Posterior vena cava (tissue), 2 donors: ENCODE measurements at regions not wholly inside any gene's neighbourhood (a gene's known extent, or its start where the extent isn't known, plus 50 kb on each side); places are given as distances from the start of the nearest gene placed in this dataset.
"Not testable (repeated sequence)": the region's sequence is repeated elsewhere in the genome, so short reads cannot be mapped to it uniquely, and the experiment has no call there.

ENCODE experiments used
- DNase-seq: peaks from one replicate; pipeline ENCODE4 v3.0.0-alpha.2; 2020; ENCODE audit warnings: low spot score
- intact Hi-C, 2 donors: fragments of 100-400 bp; cut with DNase I; formaldehyde crosslinking; loops; one replicate each; pipeline versions ENCODE4 v1.14.1 to v1.14.2; 2022 to 2023
- donor health status: DM: yes; HTN: yes; CAD: no.
- donor health status: DM: yes; HTN: yes; CAD: no.

DNA sequence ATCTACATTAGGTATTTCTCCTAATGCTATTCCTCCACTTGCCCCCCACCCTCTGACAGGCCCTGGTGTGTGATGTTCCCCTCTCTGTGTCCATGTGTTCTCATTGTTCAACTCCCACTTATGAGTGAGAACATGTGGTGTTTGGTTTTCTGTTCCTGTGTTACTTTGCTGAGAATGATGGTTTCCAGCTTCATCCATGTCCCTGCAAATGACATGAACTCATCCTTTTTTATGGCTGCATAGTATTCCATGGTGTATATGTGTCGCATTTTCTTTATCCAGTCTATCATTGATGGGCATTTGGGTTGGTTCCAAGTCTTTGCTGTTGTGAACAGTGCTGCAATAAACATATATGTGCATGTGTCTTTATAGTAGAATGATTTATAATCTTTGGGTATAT lies 50.6 kb upstream of the GRHL3 start:
- intact Hi-C loops, DNase-seq: not testable (repeated sequence)

DNA sequence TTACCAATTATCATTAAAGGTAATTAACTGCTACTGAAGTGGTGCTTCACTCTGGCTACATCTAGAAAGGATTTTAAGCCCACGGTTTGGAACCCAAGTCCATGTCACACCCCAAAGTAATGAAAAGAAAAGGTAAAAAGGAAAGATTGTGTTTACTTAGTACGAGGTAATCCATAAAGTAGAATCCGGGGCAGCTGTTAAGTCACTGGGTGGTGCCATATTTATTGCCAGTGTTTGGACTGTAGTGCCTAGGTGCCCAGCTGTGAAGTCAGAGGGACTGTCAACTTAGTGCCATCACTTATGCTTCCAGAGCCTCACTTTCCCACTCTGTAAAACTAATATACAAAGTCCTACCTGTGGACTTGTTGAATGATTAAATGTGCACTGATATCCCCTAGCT lies 52.2 kb upstream of the GRHL3 start:
- DNase-seq, result no peak
- intact Hi-C loops, result no loop called here

DNA sequence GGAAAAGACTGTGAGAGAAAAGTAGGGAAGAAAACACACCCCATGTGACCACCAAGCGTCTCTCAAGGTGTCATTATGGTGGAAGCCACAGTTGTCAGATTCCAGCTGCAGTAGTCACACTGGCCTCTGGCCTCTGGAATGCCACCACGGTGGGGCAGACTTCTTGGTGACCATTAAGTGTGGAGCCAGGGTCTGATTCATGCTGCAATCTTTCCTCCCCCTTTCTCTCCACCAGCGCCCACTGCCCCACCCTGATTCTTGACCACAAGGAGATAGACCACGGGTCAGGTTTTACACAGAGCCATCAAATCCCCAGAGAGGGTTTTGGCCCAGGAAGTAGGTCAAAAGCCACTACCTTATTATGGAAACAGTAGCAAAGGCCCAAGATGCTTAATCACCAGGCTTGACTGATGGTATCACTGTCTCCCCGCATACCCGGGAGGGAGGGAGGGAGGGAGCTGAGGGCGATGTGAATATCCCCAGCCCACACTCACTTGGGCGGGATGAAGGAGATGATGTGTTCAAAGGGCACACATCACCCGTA lies 52.7 kb upstream of the GRHL3 start:
- DNase-seq, result no peak
- intact Hi-C loops, result no loop called here

DNA sequence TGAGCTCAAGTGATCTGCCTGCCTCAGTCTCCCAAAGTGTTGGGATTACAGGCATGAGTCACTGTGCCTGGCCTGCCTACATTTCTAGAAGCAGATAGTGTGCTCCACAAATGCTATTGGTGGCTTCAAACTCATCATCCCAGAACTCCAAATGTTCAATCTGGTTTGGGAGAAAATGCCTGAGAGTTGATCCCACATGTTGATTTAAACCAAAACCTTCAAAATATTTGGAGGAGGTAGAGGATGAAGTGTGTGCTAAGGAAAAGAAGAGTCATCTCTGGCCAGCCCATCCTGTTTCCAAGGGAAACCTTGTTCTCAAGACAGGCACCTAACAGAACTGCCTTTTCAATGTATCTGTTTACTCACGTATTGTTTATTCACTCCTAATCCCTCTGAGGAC lies 55.4 kb upstream of the GRHL3 start:
- DNase-seq, result no peak
- intact Hi-C loops, result no loop called here

DNA sequence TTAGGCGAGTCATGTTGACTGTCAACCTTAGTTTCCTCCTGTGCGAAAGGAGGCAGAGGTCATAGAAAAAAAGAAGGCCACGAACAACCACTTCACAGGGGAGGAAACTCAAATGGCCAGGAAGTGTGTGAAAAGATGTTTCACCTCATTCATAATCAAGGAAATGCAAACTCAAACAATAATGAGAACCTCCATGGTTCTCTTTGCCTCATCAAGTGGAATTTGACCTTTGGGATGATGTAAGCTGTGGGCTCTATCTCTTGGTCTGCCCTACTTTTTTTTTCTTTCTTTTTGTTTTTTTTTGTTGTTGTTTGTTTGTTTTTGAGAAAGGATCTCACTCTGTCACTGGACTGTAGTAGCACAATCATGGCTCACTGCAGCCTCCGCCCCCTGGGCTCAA lies 55.9 kb upstream of the GRHL3 start:
- no peak for DNase-seq
- intact Hi-C loops, result no loop called here

DNA sequence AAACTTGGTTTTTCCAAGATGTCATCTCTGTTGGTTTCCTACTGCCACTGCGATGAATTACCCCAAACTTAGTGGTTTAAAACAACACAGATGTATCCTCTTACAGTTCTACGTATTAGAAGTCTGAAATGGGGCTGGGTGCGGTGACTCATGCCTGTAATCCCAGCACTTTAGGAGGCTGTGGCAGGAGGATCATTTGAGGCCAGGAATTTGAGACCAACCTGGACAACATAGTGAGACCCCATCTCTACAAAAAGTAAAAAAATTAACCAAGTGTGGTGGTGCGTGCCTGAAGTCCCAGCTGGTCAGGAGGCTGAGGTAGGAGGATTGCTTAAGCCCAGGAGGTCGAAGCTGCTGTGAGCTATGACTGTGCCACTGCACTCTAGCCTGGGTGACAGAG lies 57.2 kb upstream of the GRHL3 start:
- intact Hi-C loops, result no loop called here
- DNase-seq, result no peak

DNA sequence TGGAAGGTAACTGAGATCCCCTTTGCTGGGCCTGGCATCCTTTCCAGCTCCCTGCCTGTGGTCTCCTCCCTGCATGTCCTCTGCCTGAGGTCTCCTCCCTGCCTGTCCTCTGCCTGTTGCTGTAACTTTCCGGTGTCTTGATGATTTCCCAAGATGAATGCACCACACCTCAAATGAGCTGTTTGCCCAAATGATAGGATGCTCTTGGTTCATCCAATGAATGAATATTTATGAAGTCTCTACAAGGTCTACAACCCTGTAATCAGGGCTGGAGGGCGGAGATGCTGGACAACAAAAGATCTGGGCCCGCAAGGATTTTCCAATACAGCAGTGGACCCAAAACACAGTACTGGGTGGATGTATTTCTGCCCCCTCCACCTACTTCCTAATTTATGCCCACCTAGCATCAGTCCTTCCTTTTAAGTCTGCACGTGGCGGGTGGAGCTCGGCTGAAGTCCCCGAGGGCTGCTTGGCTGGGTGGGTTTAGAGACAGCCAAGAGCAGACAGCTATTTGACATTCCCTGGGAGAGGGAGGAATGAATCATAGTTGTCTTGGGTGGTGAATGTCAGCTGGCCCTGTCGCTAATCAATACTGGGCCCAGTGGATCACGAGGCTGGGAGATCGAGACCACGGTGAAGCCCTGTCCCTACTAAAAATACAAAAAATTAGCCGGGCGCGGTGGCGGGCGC lies 60.3 kb upstream of the GRHL3 start:
- DNase-seq, result no peak
- intact Hi-C loops, result no loop called here

DNA sequence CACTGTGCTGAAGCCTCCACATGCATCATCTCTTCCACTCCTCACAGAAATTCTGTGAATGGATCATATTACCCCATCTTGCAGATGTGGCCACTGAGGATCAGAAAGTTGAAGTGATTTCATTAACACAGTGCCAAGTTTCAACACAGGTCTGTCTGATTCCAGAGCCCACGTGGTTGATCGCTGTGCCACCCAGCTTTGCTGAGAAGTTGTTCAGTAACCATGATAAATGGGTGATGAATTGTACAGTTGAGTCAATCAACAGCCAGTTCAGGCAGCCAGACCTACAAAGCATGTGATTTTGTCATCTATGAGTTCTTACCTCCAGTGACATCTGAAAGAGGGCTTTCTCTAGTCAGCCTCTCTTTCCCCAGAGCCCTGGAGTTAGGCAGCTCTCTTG lies 61.8 kb upstream of the GRHL3 start:
- intact Hi-C loops, result no loop called here
- no peak for DNase-seq

DNA sequence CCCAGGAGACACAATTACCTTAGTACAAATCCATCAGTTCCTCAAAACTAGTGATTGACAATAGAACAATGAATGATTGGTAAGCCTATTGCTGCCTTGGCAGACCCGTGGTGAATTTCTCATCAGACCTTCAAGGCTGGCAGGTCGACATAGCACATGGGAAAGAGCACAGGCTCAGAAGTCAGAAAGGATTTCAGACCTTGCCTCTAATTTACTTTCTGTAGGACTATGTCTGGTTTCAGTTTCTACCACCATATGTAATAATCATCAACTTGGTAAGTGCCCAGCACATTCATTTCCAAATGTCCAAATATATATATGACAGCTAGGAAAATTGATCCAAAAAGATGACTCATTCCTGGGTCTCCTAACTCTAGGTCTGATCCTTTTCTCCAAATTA lies 62.5 kb upstream of the GRHL3 start:
- intact Hi-C loops, result no loop called here
- DNase-seq, result no peak

DNA sequence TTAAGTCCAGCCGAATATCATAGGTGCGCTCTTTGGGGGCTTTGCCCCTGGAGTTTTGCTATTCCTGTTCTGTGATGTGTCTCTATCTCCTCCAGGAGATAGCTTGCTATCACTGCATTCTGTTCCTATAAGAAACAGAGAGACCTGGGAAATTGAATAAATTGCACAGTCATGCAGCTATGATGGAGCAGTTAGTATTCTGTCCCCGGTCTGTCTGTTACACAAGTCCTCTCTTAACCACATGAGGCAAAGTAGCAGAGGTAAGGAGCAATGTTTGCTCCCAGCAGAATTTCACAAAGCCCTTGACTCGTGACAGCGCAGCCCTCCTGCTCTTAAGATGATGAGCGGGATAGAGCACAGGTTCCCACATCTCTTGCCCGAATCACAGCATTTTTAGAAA lies 63.9 kb upstream of the GRHL3 start:
- intact Hi-C loops, result no loop called here

DNA sequence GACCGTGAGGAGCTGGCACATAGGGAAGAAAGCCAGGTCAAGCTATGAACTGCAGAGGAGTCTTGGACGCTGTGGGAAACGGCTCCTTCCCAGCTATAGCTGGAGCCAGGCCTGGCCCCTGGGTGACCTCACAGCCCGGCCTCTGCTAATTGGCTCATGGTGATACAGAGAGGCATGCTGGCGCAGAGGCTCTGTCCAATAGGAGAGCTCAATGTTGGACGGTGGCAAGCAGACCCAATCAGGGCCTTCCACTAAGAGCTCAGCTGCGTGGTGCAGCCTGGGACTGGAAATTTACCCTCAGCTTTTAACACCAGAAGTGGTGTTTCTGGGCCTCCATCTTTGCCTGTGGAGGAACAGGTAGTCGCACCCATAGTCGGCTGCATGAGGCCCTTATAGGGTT lies 64.4 kb upstream of the GRHL3 start:
- intact Hi-C loops, result no loop called here
- no peak for DNase-seq

More for the DNA sequence above, 63.9 kb upstream of the GRHL3 start:
- DNase-seq, result no peak

DNA sequence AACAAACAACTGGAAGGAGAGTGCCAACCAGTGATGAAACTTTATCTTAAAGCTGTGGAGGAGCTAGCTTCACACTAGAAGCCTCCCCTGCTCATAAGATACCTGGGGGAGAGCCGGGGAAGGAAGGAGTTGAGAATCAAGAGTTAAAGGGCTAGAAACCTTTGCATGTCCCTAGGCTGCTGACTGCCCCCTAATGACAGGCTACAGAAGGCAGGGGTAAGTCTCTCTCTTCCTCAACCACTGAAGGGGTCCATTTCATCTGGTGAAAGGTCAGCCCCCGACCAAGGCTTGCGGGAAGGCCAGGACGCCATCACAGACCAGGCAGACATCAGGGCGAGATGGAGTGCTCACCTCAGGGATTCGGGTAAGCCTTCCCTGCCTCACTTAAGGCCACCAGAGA lies 65.6 kb upstream of the GRHL3 start:
- no peak for DNase-seq
- intact Hi-C loops, result no loop called here

DNA sequence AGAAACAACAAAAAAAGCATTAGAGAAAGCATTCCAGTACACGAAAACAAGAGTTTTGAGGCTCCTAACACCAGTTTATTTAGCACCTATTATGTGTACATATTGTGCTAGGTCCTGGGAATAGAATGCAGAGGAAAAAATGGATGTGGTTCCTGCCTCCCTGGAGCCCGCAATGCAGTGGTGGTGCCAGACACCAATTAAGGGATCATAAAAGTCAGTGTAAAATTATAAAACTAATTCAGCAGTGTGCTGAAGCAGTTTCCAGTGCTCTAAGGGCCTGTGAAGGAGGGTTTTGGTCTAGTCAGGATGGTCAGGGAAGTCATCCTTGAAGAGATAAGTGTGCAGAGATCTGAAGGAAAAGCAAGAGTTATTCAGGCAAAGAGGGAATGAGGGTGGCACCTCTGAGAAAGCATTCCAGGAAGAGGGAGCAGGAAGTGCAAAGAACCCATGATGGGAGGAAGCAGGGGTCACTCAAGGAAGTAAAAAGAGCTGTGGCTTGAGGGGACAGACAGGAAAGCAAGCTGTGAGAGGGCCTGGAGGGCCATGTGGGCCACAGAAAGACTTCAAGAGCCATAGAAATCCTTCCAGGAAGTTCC lies 65.2 kb upstream of the IFNLR1 start:
- no peak for DNase-seq
- intact Hi-C loops, result no loop called here

DNA sequence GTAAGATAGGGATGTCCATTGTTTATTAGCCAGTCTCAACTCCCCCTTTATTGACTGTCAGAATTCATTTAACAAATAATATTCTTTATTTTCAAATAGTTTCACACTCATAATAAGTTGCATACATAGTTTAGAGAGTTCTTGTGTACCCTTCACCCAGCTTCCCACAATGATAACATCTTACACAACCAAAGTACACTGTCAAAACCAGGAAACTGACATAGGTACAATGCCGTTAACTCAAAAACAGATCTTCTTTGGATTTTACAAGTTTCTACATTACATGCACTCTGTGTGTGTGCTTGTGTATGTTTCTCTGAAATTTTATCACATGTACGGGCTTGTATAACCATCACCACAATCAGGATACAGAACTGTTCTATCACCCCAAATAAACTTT lies 64.4 kb upstream of the IFNLR1 start:
- intact Hi-C loops, result no loop called here
- DNase-seq, result no peak

DNA sequence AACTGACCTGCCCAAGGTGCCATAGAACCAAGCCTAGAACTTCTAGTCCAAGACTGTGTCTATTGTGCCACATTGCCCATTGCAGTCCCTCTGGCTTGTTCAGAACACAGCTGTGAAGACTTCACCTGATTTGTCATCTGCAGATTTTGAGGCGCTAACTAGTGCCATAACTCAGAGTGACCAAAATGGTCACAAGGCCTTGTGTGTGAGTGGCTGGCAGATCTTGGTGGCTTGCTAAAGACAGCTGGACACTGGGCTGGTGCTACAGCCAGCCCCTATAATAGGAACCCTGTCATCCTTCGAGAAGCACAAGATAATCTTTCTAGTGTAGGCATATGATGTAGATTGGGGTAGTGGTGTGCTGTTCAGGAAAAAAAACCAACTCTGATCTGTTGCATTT lies 63.7 kb upstream of the IFNLR1 start:
- intact Hi-C loops, result no loop called here

DNA sequence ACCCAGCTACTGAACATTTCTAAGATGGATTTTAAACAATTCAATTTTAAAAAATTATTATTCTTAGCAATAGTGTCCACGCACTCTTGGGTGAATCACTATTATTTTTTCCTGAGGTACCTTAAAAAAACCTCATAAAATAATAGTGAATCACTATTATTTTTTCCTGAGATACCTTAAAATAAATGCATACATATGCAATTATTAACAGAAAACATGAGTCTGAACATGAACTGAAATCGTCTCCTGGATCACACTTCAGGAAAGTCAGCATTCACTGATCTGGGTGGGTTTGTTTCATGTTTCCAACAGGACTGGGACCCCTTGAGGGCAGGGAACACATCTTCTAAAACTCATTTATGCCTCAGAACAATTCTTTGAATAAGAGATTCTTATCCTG lies 63.1 kb upstream of the IFNLR1 start:
- no peak for DNase-seq
- intact Hi-C loops, result no loop called here

More for the DNA sequence above, 63.7 kb upstream of the IFNLR1 start:
- no peak for DNase-seq

DNA sequence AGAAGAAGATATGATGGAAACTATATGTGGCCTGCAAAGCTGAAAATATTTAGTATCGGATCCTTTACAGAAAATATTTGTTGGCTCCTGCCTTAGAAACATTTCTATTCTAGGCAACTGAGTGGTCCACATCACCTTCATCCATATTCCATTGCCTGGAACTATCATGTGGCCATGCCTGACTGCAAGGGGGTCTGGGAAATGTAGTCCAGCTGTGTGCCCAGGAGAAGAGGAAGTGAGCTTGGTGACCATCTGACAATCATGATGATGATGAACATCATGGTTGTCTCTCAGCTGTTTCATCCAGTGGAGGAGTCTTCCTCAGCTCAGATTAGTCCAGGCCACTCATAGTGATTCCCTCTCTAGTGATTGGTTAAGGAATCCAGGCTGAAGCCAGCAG lies 61.8 kb upstream of the IFNLR1 start:
- no peak for DNase-seq
- intact Hi-C loops, result no loop called here

DNA sequence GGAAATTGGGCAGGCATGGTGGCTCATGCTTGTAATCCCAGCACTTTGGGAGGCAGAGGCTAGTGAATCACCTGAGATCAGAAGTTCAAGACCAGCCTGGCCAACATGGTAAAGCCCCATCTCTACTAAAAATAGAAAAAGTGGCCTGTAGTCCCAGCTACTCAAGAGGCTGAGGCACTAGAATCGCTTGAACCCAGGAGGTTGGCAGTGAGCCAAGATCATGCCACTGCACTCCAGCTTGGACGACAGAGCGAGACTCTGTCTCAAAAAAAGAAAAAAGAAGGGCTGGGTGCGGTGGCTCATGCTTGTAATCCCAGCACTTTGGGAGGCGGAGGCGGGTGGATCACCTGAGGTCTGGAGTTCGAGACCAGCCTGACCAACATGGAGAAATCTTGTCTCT lies 60.2 kb upstream of the IFNLR1 start:
- DNase-seq, intact Hi-C loops: not testable (repeated sequence)

DNA sequence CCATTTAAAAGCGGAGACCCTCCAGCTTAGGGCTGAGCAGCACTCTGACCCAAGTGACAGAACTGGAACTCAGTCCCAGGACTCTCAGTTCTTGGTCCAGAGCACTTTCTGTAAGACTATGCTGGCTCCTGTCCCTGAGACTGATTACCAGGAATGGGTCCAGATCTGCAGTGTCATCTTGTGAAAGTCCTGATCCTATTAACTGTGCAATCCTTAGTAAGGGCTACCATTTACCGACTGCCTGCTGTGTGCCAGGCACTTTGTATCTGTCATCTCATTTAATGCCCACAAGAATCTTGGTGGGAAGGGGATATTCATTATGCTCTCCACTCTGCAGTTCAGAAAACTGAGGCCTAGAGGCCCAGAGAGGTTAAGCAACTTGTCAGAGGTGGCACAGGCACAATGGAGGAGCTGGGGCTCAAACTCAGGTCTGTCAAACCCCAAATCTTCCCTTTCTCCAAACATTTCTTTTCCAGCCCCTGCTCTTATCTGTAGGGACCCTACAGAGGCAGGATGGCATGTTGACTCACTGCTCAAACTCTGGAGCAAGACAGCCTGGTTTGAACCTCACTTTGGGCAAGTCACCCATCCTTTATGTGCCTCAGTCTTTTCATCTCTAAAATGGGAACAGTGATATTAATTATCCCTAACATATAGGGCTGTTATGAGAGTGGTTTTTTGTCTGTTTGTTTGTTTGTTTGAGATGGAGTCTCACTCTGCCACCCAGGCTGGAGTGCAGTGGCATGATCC lies 57.6 kb upstream of the IFNLR1 start:
- no peak for DNase-seq
- intact Hi-C loops, result loop anchor here in 1 of 2 donors (5.0 kb wide), 1 partner anchor 1763 kb away; no protein-coding TSS in a partner anchor

DNA sequence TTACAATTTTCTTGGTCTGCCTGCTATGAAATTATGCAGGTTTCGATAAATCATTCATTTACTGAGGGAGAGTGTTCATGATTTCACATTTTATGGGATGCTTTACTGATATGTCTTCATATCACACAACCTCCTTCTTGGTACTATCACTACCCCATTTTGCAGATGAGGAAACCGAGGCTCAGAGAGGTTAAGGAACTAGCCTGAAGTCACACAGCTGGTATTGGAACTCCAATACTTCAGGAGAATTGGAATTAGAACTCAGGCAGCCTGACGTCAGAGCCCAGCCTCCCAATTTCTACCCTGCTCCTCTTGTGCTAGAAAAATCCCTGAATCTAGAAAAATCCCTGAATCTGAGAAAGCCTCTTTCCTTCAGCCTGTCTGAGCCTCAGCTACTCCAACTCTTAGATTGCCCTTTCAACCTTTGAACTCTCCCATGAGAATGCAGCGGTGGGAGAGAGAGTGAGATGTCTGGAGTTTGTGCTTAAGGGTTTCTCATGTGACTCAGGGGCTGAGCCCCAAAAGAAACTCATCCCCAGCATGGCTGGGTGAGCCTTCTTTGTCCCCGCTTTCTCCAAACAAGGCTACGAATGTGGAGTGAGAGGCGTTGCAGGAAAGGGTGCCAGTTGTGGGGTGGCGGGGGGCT lies 50.8 kb upstream of the IFNLR1 start:
- intact Hi-C loops, result no loop called here
- peak; percentile 14 for DNase-seq
